OCI-LY7 (cell line): ENCODE measurements at regions not wholly inside any gene's neighbourhood (a gene's known extent, or its start where the extent isn't known, plus 50 kb on each side); places are given as distances from the start of the nearest gene placed in this dataset.

Source experiments
- BruUV-seq: library from RNA; stranded (reverse); fragments of 400-500 nt; replicated peaks from 2 replicates; lab custom pipeline; 2021; lab: Mats Ljungman, UMichigan
- CTCF ChIA-PET: fragments of 300-600 bp; sonication (Branson Sonifier 250); formaldehyde crosslinking; loops from one replicate; lab custom pipeline; 2022; ENCODE audit warnings: antibody characterized with exemption; ENCODE audit not compliant: unreplicated experiment; lab: Charles Lee
- POLR2A ChIA-PET: fragments of 300-600 bp; sonication (Branson Sonifier 250); formaldehyde crosslinking; loops from one replicate; lab custom pipeline; 2022; ENCODE audit warnings: antibody characterized with exemption; lab: Charles Lee
- DNase-seq: peaks from one replicate; pipeline ENCODE4 v3.0.0-alpha.2; 2015; ENCODE audit warnings: low spot score
- H2AFZ ChIP-seq: fragments of 200-600 bp; sonication (generic), shearing (Covaris generic); 2 replicates; pipeline ENCODE4 v1.6.1; 2014; ENCODE audit warnings: mild to moderate bottlenecking, antibody characterized with exemption, low read length, moderate library complexity
- H3K27ac ChIP-seq: fragments of 200-600 bp; sonication (generic); 2 replicates; pipeline ENCODE4 v1.5.1; 2014; ENCODE audit warnings: mixed run types, low read depth, mild to moderate bottlenecking, moderate library complexity, low read length, inconsistent platforms; ENCODE audit not compliant: poor library complexity, severe bottlenecking
- H3K36me3 ChIP-seq: fragments of 200-600 bp; sonication (generic); 2 replicates; pipeline ENCODE4 v1.6.1; 2014; ENCODE audit warnings: mild to moderate bottlenecking, antibody characterized with exemption, low read length, moderate library complexity, mixed read lengths; ENCODE audit not compliant: insufficient read depth
- H3K4me1 ChIP-seq: fragments of 200-600 bp; sonication (generic); 2 replicates; pipeline ENCODE4 v1.5.1; 2014; ENCODE audit warnings: mild to moderate bottlenecking, low read length; ENCODE audit not compliant: insufficient read depth, poor library complexity, severe bottlenecking
- H3K4me2 ChIP-seq: fragments of 200-600 bp; sonication (generic); 2 replicates; pipeline ENCODE4 v1.6.1; 2014; ENCODE audit warnings: mild to moderate bottlenecking, low read length
- H3K4me3 ChIP-seq: fragments of 200-600 bp; sonication (generic); 2 replicates; pipeline ENCODE4 v1.5.1; 2014; ENCODE audit warnings: mild to moderate bottlenecking, low read depth, low read length; ENCODE audit not compliant: poor library complexity, severe bottlenecking
- H3K79me2 ChIP-seq: fragments of 200-600 bp; sonication (generic); 2 replicates; pipeline ENCODE4 v1.6.1; 2016; ENCODE audit warnings: low read depth, mild to moderate bottlenecking, low read length, moderate library complexity, mixed read lengths; ENCODE audit not compliant: insufficient read depth
- H3K9me2 ChIP-seq: fragments of 200-600 bp; sonication (generic); 2 replicates; pipeline ENCODE4 v1.6.1; 2016; ENCODE audit warnings: mild to moderate bottlenecking, low read length, mixed read lengths; ENCODE audit not compliant: insufficient read depth
- H3K9me3 ChIP-seq: fragments of 200-600 bp; sonication (generic); 2 replicates; pipeline ENCODE4 v1.6.1; 2014; ENCODE audit warnings: mild to moderate bottlenecking, mixed run types, low read length, mixed read lengths
- H4K20me1 ChIP-seq: fragments of 200-600 bp; sonication (generic); 2 replicates; pipeline ENCODE4 v1.6.1; 2014; ENCODE audit warnings: mild to moderate bottlenecking, antibody characterized with exemption, low read length, moderate library complexity, mixed read lengths; ENCODE audit not compliant: insufficient read depth
- CTCF ChIP-seq: fragments of 200-600 bp; sonication (generic); conservative IDR thresholded peaks from 2 replicates; pipeline ENCODE4 v1.5.1; 2014; ENCODE audit warnings: mild to moderate bottlenecking, antibody characterized with exemption, low read length, moderate library complexity, mixed read lengths
- EZH2phosphoT487 ChIP-seq: fragments of 200-600 bp; sonication (generic); IDR thresholded peaks from 2 replicates; pipeline ENCODE4 v1.6.1; 2018; ENCODE audit warnings: low read depth, borderline replicate concordance, mild to moderate bottlenecking, mixed run types, antibody characterized with exemption, low read length, moderate library complexity, mixed read lengths
- intact Hi-C: fragments of 100-400 bp; cut with micrococcal nuclease; formaldehyde crosslinking; loops from one replicate; pipeline ENCODE4 v1.10.0; 2022; ENCODE audit not compliant: unreplicated experiment

DNA sequence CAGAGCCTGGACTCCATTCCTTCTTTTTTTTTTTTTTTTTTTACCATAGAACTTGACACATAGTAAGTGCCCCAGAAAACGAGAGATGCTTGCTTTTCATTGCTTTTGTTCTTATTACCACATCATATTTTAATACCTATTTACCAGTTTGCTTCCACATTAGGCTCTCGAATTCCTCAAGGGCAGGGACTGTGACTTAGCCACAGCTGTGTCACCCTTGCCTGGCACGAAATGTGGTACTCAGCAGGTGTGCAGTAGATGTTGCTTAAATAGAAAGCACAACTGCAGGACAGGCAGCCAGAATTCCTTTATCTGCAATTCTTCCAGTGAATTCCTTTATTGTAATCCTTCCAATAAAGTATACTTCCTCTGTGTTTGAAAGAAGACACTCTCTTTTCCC, 393.0 kb downstream of the HAPSTR1 start:
- intact Hi-C loops = no loop called here
- TF ChIP-seq EZH2phosphoT487 = no peak
- TF ChIP-seq CTCF = no peak
- Histone ChIP-seq H3K79me2 (no peaks in the 10 kb centered on the region), H3K9me2 (no peaks in the 10 kb centered on the region), H3K9me3 (no peaks in the 10 kb centered on the region), H3K27ac (no peak overlapping the region), H2AFZ (no peak overlapping the region), H4K20me1 (no peaks in the 10 kb centered on the region), H3K4me2 (no peak overlapping the region), H3K4me3 (no peak overlapping the region), H3K36me3 (no peaks in the 10 kb centered on the region), H3K4me1 (no peaks in the 10 kb centered on the region)
- POLR2A ChIA-PET = no interaction called here
- no peak for DNase-seq
- CTCF ChIA-PET = no interaction called here
- BruUV-seq = no TSS peak

- BruUV-seq = no TSS peak
- no peak overlapping the region for H2AFZ ChIP-seq
- H3K36me3 ChIP-seq = no peaks in the 10 kb centered on the region
- no peaks in the 10 kb centered on the region for H3K4me1 ChIP-seq
- H3K9me2 ChIP-seq = no peaks in the 10 kb centered on the region
- no peaks in the 10 kb centered on the region for H3K79me2 ChIP-seq
- no peaks in the 10 kb centered on the region for H4K20me1 ChIP-seq
- no peak for DNase-seq
- no peak for TF ChIP-seq CTCF
- no peak for TF ChIP-seq EZH2phosphoT487
- no peak overlapping the region for H3K4me3 ChIP-seq
- ChIA-PET POLR2A (interaction anchor here (0.6 kb wide), 1 partner anchor 1030 kb away, joined by 6 read pairs; no protein-coding TSS in a partner anchor), CTCF (no interaction called here)
- H3K9me3 ChIP-seq = no peaks in the 10 kb centered on the region
- intact Hi-C loops = no loop called here
- H3K27ac ChIP-seq = no peak overlapping the region
- H3K4me2 ChIP-seq = no peak overlapping the region
Measured at GRCh38 chr16:9484881-9485280, 393.4 kb downstream of the HAPSTR1 start.

DNA sequence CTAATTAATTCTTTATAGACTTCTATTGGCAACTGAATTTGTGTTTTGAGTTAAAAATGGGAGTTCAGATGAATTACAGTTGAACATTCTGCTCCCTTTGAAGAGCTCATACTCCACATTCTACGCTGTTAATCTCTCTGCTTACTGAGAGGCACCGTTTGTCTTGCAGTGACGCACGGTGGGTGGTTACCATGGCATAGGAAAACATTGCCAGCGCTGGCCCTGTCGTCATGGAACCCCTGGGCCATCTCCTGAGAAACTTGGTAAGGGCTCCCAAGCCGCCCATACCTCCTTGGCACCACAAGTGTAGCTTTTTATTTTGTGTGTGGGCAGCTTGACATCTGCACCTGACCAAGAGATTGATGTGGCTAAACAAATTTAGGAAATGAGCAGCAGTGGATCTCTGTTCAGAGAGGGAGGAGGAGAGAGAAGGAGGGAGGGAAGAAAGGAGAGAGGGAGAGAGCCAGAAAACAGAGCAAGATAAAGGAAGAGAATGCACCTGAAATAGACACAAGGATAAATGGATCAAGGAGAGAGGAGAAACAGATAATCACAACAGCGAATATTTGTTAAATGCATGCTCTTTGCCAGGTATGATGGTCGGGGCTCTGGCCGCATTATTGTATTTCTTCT, 398.5 kb downstream of the HAPSTR1 start:
- no peak for TF ChIP-seq CTCF
- no peak for TF ChIP-seq EZH2phosphoT487
- no TSS peak for BruUV-seq
- intact Hi-C loops = no loop called here
- no peak for DNase-seq
- Histone ChIP-seq H3K4me3 (no peak overlapping the region), H3K79me2 (no peaks in the 10 kb centered on the region), H4K20me1 (no peaks in the 10 kb centered on the region), H2AFZ (no peak overlapping the region), H3K4me2 (no peak overlapping the region), H3K9me2 (no peaks in the 10 kb centered on the region), H3K27ac (no peak overlapping the region), H3K9me3 (no peaks in the 10 kb centered on the region), H3K36me3 (no peaks in the 10 kb centered on the region), H3K4me1 (no peaks in the 10 kb centered on the region)
- ChIA-PET POLR2A (no interaction called here), CTCF (no interaction called here)
